Endothelial cell of umbilical vein (primary cell): ENCODE measurements at regions not wholly inside any gene's neighbourhood (a gene's known extent, or its start where the extent isn't known, plus 50 kb on each side); places are given as distances from the start of the nearest gene placed in this dataset.

Source experiments
- EZH2 ChIP-seq: IDR thresholded peaks from 2 replicates; pipeline ENCODE4 v1.6.1; 2012; ENCODE audit warnings: borderline replicate concordance, low read depth, mild to moderate bottlenecking, moderate library complexity, low read length, inconsistent platforms; ENCODE audit not compliant: severe bottlenecking
- FOS ChIP-seq: IDR thresholded peaks from 2 replicates; pipeline ENCODE4 v1.6.1; 2011; ENCODE audit warnings: mild to moderate bottlenecking, low read length, moderate library complexity, borderline replicate concordance; ENCODE audit not compliant: insufficient read depth
- GATA2 ChIP-seq: IDR thresholded peaks from 2 replicates; pipeline ENCODE4 v1.7.0; 2011; ENCODE audit warnings: low read depth, mild to moderate bottlenecking, moderate library complexity, mixed read lengths, low read length; ENCODE audit not compliant: insufficient read length, insufficient read depth
- JUN ChIP-seq: IDR thresholded peaks from 2 replicates; pipeline ENCODE4 v1.6.1; 2011; ENCODE audit warnings: borderline replicate concordance, low read depth; ENCODE audit not compliant: insufficient read length, insufficient read depth
- MYC ChIP-seq: IDR thresholded peaks from one replicate; pipeline ENCODE4 v1.6.1; 2011; ENCODE audit warnings: mild to moderate bottlenecking, low read depth, low read length
- POLR2A ChIP-seq: IDR thresholded peaks from 2 replicates; pipeline ENCODE4 v1.6.1; 2012; ENCODE audit warnings: low read depth, mild to moderate bottlenecking, control low read depth, low read length
- POLR2AphosphoS5 ChIP-seq: IDR thresholded peaks from 2 replicates; pipeline ENCODE4 v1.6.1; 2012; ENCODE audit warnings: low read depth, mild to moderate bottlenecking, control low read depth, low read length, moderate library complexity; ENCODE audit not compliant: insufficient read depth
- TF ChIP-seq, protein P1 (sequence below), 2 donors: IDR thresholded peaks; 1 replicate in 1 of 2; 2 replicates in 1 of 2; pipeline ENCODE4 v1.5.1; 2011; ENCODE audit warnings: low read length in 2 of 2, mild to moderate bottlenecking in 2 of 2, moderate library complexity in 2 of 2, control low read depth in 1 of 2, inconsistent platforms in 1 of 2, low read depth in 1 of 2; ENCODE audit not compliant: insufficient read depth in 1 of 2; ENCODE audit errors: extremely low read depth in 1 of 2
- TF ChIP-seq, protein P2 (sequence below): IDR thresholded peaks from 2 replicates; pipeline ENCODE4 v1.6.1; 2011; ENCODE audit not compliant: insufficient read depth, insufficient read length

DNA sequence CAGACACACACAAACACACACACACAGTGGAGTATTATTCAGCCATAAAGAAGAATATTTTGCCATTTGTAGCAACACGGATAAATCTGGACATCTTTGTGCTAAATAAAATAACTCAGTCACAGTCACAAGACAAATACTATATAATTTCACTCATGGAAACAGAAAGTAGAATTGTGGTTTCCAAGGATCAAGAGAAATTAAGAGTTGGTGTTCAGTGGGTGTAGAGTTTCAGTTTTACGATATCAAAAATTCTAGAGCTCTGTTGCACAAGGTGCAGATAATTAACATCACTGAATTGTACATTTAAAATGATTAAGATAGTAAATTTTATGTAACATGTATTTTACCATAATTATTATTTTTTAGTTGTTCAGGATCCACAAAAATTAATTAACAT lies 1235.0 kb downstream of the XPNPEP1 start:
- TF ChIP-seq, protein P1, sequence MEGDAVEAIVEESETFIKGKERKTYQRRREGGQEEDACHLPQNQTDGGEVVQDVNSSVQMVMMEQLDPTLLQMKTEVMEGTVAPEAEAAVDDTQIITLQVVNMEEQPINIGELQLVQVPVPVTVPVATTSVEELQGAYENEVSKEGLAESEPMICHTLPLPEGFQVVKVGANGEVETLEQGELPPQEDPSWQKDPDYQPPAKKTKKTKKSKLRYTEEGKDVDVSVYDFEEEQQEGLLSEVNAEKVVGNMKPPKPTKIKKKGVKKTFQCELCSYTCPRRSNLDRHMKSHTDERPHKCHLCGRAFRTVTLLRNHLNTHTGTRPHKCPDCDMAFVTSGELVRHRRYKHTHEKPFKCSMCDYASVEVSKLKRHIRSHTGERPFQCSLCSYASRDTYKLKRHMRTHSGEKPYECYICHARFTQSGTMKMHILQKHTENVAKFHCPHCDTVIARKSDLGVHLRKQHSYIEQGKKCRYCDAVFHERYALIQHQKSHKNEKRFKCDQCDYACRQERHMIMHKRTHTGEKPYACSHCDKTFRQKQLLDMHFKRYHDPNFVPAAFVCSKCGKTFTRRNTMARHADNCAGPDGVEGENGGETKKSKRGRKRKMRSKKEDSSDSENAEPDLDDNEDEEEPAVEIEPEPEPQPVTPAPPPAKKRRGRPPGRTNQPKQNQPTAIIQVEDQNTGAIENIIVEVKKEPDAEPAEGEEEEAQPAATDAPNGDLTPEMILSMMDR (IDR thresholded peaks at IDR 0.05; ENCODE audit: extremely low read depth in 1 of 2, insufficient read depth in 1 of 2, low read depth in 1 of 2, low read length in 2 of 2): no peak
- no peak for TF ChIP-seq EZH2
- TF ChIP-seq POLR2AphosphoS5: no peak
- no peak for TF ChIP-seq FOS
- TF ChIP-seq, protein P2, sequence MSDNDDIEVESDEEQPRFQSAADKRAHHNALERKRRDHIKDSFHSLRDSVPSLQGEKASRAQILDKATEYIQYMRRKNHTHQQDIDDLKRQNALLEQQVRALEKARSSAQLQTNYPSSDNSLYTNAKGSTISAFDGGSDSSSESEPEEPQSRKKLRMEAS: no peak
- TF ChIP-seq JUN: no peak
- TF ChIP-seq POLR2A: no peak
- TF ChIP-seq GATA2: no peak
- TF ChIP-seq MYC: no peak
